Ishikawa (cell line): ENCODE measurements at regions not wholly inside any gene's neighbourhood (a gene's known extent, or its start where the extent isn't known, plus 50 kb on each side); places are given as distances from the start of the nearest gene placed in this dataset.

Experiments used
- ZBTB7A ChIP-seq: IDR thresholded peaks from 2 replicates; pipeline ENCODE4 v1.6.1; 2012; ENCODE audit warnings: low read depth
- TF ChIP-seq, protein P1 (sequence below): IDR thresholded peaks from 2 replicates; pipeline ENCODE4 v1.6.1; 2012

DNA sequence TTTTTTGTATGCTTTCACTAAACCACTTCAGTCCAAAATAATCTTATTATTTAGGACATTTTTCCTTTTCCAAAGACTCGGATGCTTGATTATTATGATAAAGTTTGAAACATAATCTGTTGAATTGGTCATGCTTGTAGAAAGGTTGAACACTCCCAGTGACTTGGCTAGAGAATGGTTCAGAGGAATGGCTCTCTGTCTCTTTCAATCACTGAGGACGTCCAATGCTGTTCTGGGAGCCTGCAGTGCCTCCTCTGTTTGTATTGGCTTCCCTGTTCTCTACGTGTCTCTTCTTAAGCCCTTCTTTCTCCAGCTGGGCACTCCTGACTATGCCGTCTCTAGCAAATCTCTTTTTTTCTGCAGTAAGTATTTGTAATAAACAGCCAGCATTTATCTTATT, 369.0 kb upstream of the DYNLRB2 start:
- TF ChIP-seq, protein P1, sequence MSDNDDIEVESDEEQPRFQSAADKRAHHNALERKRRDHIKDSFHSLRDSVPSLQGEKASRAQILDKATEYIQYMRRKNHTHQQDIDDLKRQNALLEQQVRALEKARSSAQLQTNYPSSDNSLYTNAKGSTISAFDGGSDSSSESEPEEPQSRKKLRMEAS = no peak
- TF ChIP-seq ZBTB7A = no peak
